CD4-positive, alpha-beta T cell treated with Interleukin-17A for 4 hours (primary cell): ENCODE measurements at regions not wholly inside any gene's neighbourhood (a gene's known extent, or its start where the extent isn't known, plus 50 kb on each side); places are given as distances from the start of the nearest gene placed in this dataset.

Source experiments
- DNase-seq: peaks from one replicate; pipeline ENCODE4 v3.0.0-alpha.2; 2020; ENCODE audit warnings: mixed read lengths

GRCh38 chr4:84100071-84100470, 399.0 kb downstream of the NKX6-1 start:
- no peak for DNase-seq

- no peak for DNase-seq
These were observed 399.5 kb downstream of the NKX6-1 start for GRCh38 chr4:84099599-84099998.

- no peak for DNase-seq
These were observed 407.8 kb downstream of the NKX6-1 start for GRCh38 chr4:84091266-84091665.

- no peak for DNase-seq
These were observed 409.2 kb downstream of the NKX6-1 start for GRCh38 chr4:84089652-84090437.

- no peak for DNase-seq
These were observed 413.1 kb downstream of the NKX6-1 start for GRCh38 chr4:84085986-84086385.

- DNase-seq = no peak
These were observed 428.8 kb downstream of the NKX6-1 start for GRCh38 chr4:84070289-84070688.

- DNase-seq = no peak
These were observed 435.5 kb downstream of the NKX6-1 start for GRCh38 chr4:84063619-84064018.

GRCh38 chr4:84058201-84058600, 440.9 kb downstream of the NKX6-1 start:
- DNase-seq = no peak

GRCh38 chr4:84051639-84052038, 447.5 kb downstream of the NKX6-1 start:
- DNase-seq = no peak

- no peak for DNase-seq
These were observed 448.0 kb downstream of the NKX6-1 start for GRCh38 chr4:84051089-84051488.

- DNase-seq = no peak
These were observed 449.1 kb downstream of the NKX6-1 start for GRCh38 chr4:84050015-84050414.

GRCh38 chr4:84046551-84046950, 452.5 kb downstream of the NKX6-1 start:
- DNase-seq = no peak

- no peak for DNase-seq
These were observed 457.7 kb downstream of the NKX6-1 start for GRCh38 chr4:84041426-84041825.

GRCh38 chr4:84035568-84035967, 463.5 kb downstream of the NKX6-1 start:
- no peak for DNase-seq

- no peak for DNase-seq
These were observed 466.7 kb downstream of the NKX6-1 start for GRCh38 chr4:84032372-84032771.

GRCh38 chr4:84031401-84031800, 467.7 kb downstream of the NKX6-1 start:
- no peak for DNase-seq

- no peak for DNase-seq
These were observed 470.8 kb downstream of the NKX6-1 start for GRCh38 chr4:84028340-84028739.

GRCh38 chr4:84024405-84024804, 474.7 kb downstream of the NKX6-1 start:
- DNase-seq = no peak

- DNase-seq = no peak
These were observed 476.5 kb downstream of the NKX6-1 start for GRCh38 chr4:84022564-84022963.

- no peak for DNase-seq
These were observed 479.5 kb downstream of the NKX6-1 start for GRCh38 chr4:84019626-84020025.

- DNase-seq = no peak
These were observed 467.1 kb downstream of the GPAT3 start for GRCh38 chr4:84003046-84003445.

- no peak for DNase-seq
These were observed 466.1 kb downstream of the GPAT3 start for GRCh38 chr4:84001876-84002569.

- DNase-seq = no peak
These were observed 460.3 kb downstream of the GPAT3 start for GRCh38 chr4:83996254-83996653.

- no peak for DNase-seq
These were observed 457.9 kb downstream of the GPAT3 start for GRCh38 chr4:83993774-83994173.

GRCh38 chr4:83989835-83990234, 453.9 kb downstream of the GPAT3 start:
- DNase-seq = no peak
